ENCODE measurements at regions not wholly inside any gene's neighbourhood (a gene's known extent, or its start where the extent isn't known, plus 50 kb on each side); places are given as distances from the start of the nearest gene placed in this dataset.

- Mint-ChIP-seq H3K27ac (no peak overlapping the region), H3K36me3 (no peaks in the 10 kb centered on the region), H3K9me3 (no peaks in the 10 kb centered on the region), H3K27me3 (peaks cover 5 to 7% of the 10 kb centered on the region in 2 donors), H3K4me3 (no peak overlapping the region), H3K4me1 (no peaks in the 10 kb centered on the region)
- no peak for DNase-seq
- Histone ChIP-seq H3K27ac (ENCODE audit: low read depth, low read length) (no peak overlapping the region), H3K36me3 (ENCODE audit: insufficient read depth, low read length) (no peaks in the 10 kb centered on the region), H3K9me3 (ENCODE audit: control insufficient read depth in 1 of 2, low read length in 2 of 2) (no peaks in the 10 kb centered on the region), H3K4me3 (ENCODE audit: low read length in 2 of 2) (no peak overlapping the region), H3K4me1 (ENCODE audit: insufficient read depth, low read length) (no peaks in the 10 kb centered on the region), H3K27me3 (ENCODE audit: insufficient read depth, low read length) (no peaks in the 10 kb centered on the region)
- intact Hi-C loops (cut with micrococcal nuclease), result no loop called here
- POLR2A ChIA-PET (ENCODE audit: partially characterized antibody), result no interaction called here
- CTCF ChIA-PET (ENCODE audit: partially characterized antibody), result no interaction called here
Measured at GRCh38 chr6:90716376-90716775, 129.5 kb upstream of the MAP3K7 start.

- no peak for DNase-seq
- H3K27ac ChIP-seq (ENCODE audit: low read depth, low read length), result no peak overlapping the region
- Mint-ChIP-seq H3K4me3 (no peak overlapping the region), H3K36me3 (no peaks in the 10 kb centered on the region), H3K9me3 (no peaks in the 10 kb centered on the region), H3K27ac (no peak overlapping the region), H3K4me1 (no peaks in the 10 kb centered on the region), H3K27me3 (peaks cover 2 to 7% of the 10 kb centered on the region in 2 donors)
- no peaks in the 10 kb centered on the region for H3K4me1 ChIP-seq (ENCODE audit: insufficient read depth, low read length)
- no peak overlapping the region for H3K4me3 ChIP-seq (ENCODE audit: low read length in 2 of 2)
- H3K27me3 ChIP-seq (ENCODE audit: insufficient read depth, low read length), result no peaks in the 10 kb centered on the region
- intact Hi-C loops (cut with micrococcal nuclease), result no loop called here
- ChIA-PET POLR2A (ENCODE audit: partially characterized antibody) (no interaction called here), CTCF (ENCODE audit: partially characterized antibody) (no interaction called here)
- no peaks in the 10 kb centered on the region for H3K9me3 ChIP-seq (ENCODE audit: control insufficient read depth in 1 of 2, low read length in 2 of 2)
- H3K36me3 ChIP-seq (ENCODE audit: insufficient read depth, low read length), result no peaks in the 10 kb centered on the region
Measured at GRCh38 chr6:90715093-90715655, 128.3 kb upstream of the MAP3K7 start.

GRCh38 chr6:90714319-90714718 is 127.4 kb upstream of the MAP3K7 start:
- Mint-ChIP-seq H3K27me3 (peaks cover 5 to 7% of the 10 kb centered on the region in 2 donors), H3K4me3 (no peak overlapping the region), H3K9me3 (no peaks in the 10 kb centered on the region), H3K4me1 (no peaks in the 10 kb centered on the region), H3K36me3 (no peaks in the 10 kb centered on the region), H3K27ac (no peak overlapping the region)
- intact Hi-C loops (cut with micrococcal nuclease), result no loop called here
- Histone ChIP-seq H3K4me1 (ENCODE audit: insufficient read depth, low read length) (no peaks in the 10 kb centered on the region), H3K27me3 (ENCODE audit: insufficient read depth, low read length) (no peaks in the 10 kb centered on the region), H3K4me3 (ENCODE audit: low read length in 2 of 2) (no peak overlapping the region), H3K9me3 (ENCODE audit: control insufficient read depth in 1 of 2, low read length in 2 of 2) (no peaks in the 10 kb centered on the region), H3K27ac (ENCODE audit: low read depth, low read length) (no peak overlapping the region), H3K36me3 (ENCODE audit: insufficient read depth, low read length) (no peaks in the 10 kb centered on the region)
- no peak for DNase-seq
- CTCF ChIA-PET (ENCODE audit: partially characterized antibody), result no interaction called here
- POLR2A ChIA-PET (ENCODE audit: partially characterized antibody), result no interaction called here

GRCh38 chr6:90712114-90712513 is 125.2 kb upstream of the MAP3K7 start:
- POLR2A ChIA-PET (ENCODE audit: partially characterized antibody), result no interaction called here
- CTCF ChIA-PET (ENCODE audit: partially characterized antibody), result no interaction called here
- no peak for DNase-seq
- Mint-ChIP-seq H3K9me3 (no peaks in the 10 kb centered on the region), H3K4me1 (no peaks in the 10 kb centered on the region), H3K27ac (no peak overlapping the region), H3K36me3 (no peaks in the 10 kb centered on the region), H3K27me3 (peaks cover 5 to 14% of the 10 kb centered on the region in 2 donors), H3K4me3 (no peak overlapping the region)
- Histone ChIP-seq H3K27ac (ENCODE audit: low read depth, low read length) (no peak overlapping the region), H3K9me3 (ENCODE audit: control insufficient read depth in 1 of 2, low read length in 2 of 2) (no peaks in the 10 kb centered on the region), H3K4me1 (ENCODE audit: insufficient read depth, low read length) (no peaks in the 10 kb centered on the region), H3K36me3 (ENCODE audit: insufficient read depth, low read length) (no peaks in the 10 kb centered on the region), H3K4me3 (ENCODE audit: low read length in 2 of 2) (no peak overlapping the region), H3K27me3 (ENCODE audit: insufficient read depth, low read length) (no peaks in the 10 kb centered on the region)
- intact Hi-C loops (cut with micrococcal nuclease), result no loop called here

- intact Hi-C loops (cut with micrococcal nuclease), result no loop called here
- H3K27ac ChIP-seq (ENCODE audit: low read depth, low read length), result no peak overlapping the region
- H3K4me3 ChIP-seq (ENCODE audit: low read length in 2 of 2), result no peak overlapping the region
- Mint-ChIP-seq H3K36me3 (no peaks in the 10 kb centered on the region), H3K9me3 (peaks cover 0 to 2% (median 0%) of the 10 kb centered on the region in 8 donors), H3K4me1 (no peaks in the 10 kb centered on the region), H3K4me3 (no peak overlapping the region), H3K27ac (no peak overlapping the region), H3K27me3 (peaks cover 5 to 14% of the 10 kb centered on the region in 2 donors)
- no peaks in the 10 kb centered on the region for H3K9me3 ChIP-seq (ENCODE audit: control insufficient read depth in 1 of 2, low read length in 2 of 2)
- DNase-seq, result no peak
- H3K27me3 ChIP-seq (ENCODE audit: insufficient read depth, low read length), result no peaks in the 10 kb centered on the region
- H3K4me1 ChIP-seq (ENCODE audit: insufficient read depth, low read length), result no peaks in the 10 kb centered on the region
- H3K36me3 ChIP-seq (ENCODE audit: insufficient read depth, low read length), result no peaks in the 10 kb centered on the region
- ChIA-PET CTCF (ENCODE audit: partially characterized antibody) (no interaction called here), POLR2A (ENCODE audit: partially characterized antibody) (no interaction called here)
Measured at GRCh38 chr6:90709431-90709996, 122.6 kb upstream of the MAP3K7 start.

- ChIA-PET CTCF (ENCODE audit: partially characterized antibody) (no interaction called here), POLR2A (ENCODE audit: partially characterized antibody) (no interaction called here)
- DNase-seq, result no peak
- Histone ChIP-seq H3K27me3 (ENCODE audit: insufficient read depth, low read length) (no peaks in the 10 kb centered on the region), H3K9me3 (ENCODE audit: control insufficient read depth in 1 of 2, low read length in 2 of 2) (no peaks in the 10 kb centered on the region), H3K27ac (ENCODE audit: low read depth, low read length) (no peak overlapping the region), H3K36me3 (ENCODE audit: insufficient read depth, low read length) (no peaks in the 10 kb centered on the region), H3K4me1 (ENCODE audit: insufficient read depth, low read length) (no peaks in the 10 kb centered on the region), H3K4me3 (ENCODE audit: low read length in 2 of 2) (no peak overlapping the region)
- H3K36me3 Mint-ChIP-seq, result no peaks in the 10 kb centered on the region
- H3K4me3 Mint-ChIP-seq, result no peak overlapping the region
- no peaks in the 10 kb centered on the region for H3K4me1 Mint-ChIP-seq
- H3K27me3 Mint-ChIP-seq, result peaks cover 7 to 14% of the 10 kb centered on the region in 2 donors
- no peak overlapping the region for H3K27ac Mint-ChIP-seq
- intact Hi-C loops (cut with micrococcal nuclease), result no loop called here
- peaks cover 0 to 2% (median 0%) of the 10 kb centered on the region in 8 donors for H3K9me3 Mint-ChIP-seq
Measured at GRCh38 chr6:90708206-90708737, 121.4 kb upstream of the MAP3K7 start.

- peaks cover 5 to 12% of the 10 kb centered on the region in 2 donors for H3K27me3 Mint-ChIP-seq
Measured at GRCh38 chr6:90707246-90707645, 120.4 kb upstream of the MAP3K7 start.

More at GRCh38 chr6:90707246-90707645, 120.4 kb upstream of the MAP3K7 start:
- Histone ChIP-seq H3K4me3 (ENCODE audit: low read length in 2 of 2) (no peak overlapping the region), H3K27me3 (ENCODE audit: insufficient read depth, low read length) (no peaks in the 10 kb centered on the region), H3K4me1 (ENCODE audit: insufficient read depth, low read length) (no peaks in the 10 kb centered on the region), H3K9me3 (ENCODE audit: control insufficient read depth in 1 of 2, low read length in 2 of 2) (no peaks in the 10 kb centered on the region), H3K27ac (ENCODE audit: low read depth, low read length) (no peak overlapping the region), H3K36me3 (ENCODE audit: insufficient read depth, low read length) (no peaks in the 10 kb centered on the region)
- peaks cover 0 to 2% (median 0%) of the 10 kb centered on the region in 8 donors for H3K9me3 Mint-ChIP-seq
- no peak overlapping the region for H3K4me3 Mint-ChIP-seq
- POLR2A ChIA-PET (ENCODE audit: partially characterized antibody), result no interaction called here
- H3K27ac Mint-ChIP-seq, result no peak overlapping the region
- CTCF ChIA-PET (ENCODE audit: partially characterized antibody), result no interaction called here
- H3K4me1 Mint-ChIP-seq, result no peaks in the 10 kb centered on the region
- DNase-seq, result no peak
- intact Hi-C loops (cut with micrococcal nuclease), result no loop called here
- H3K36me3 Mint-ChIP-seq, result no peaks in the 10 kb centered on the region
